ENCODE measurements at regions not wholly inside any gene's neighbourhood (a gene's known extent, or its start where the extent isn't known, plus 50 kb on each side); places are given as distances from the start of the nearest gene placed in this dataset.
"Not testable (repeated sequence)": the region's sequence is repeated elsewhere in the genome, so short reads cannot be mapped to it uniquely, and the experiment has no call there.

- no peak for DNase-seq
Measured at GRCh38 chr6:92362404-92362803, 1057.0 kb downstream of the EPHA7 start.

- no peak for DNase-seq
Measured at GRCh38 chr6:92361990-92362389, 1057.4 kb downstream of the EPHA7 start.

GRCh38 chr6:92354270-92354829 lies 1065.0 kb downstream of the EPHA7 start:
- no peak for DNase-seq

- DNase-seq = no peak
Measured at GRCh38 chr6:92352130-92352529, 1067.2 kb downstream of the EPHA7 start.

GRCh38 chr6:92341201-92341600 lies 1078.2 kb downstream of the EPHA7 start:
- DNase-seq = no peak

GRCh38 chr6:92339936-92340640 lies 1079.3 kb downstream of the EPHA7 start:
- DNase-seq = no peak

- DNase-seq = no peak
Measured at GRCh38 chr6:92337571-92337970, 1081.8 kb downstream of the EPHA7 start.

GRCh38 chr6:92329208-92329847 lies 1090.0 kb downstream of the EPHA7 start:
- DNase-seq = no peak

- no peak for DNase-seq
Measured at GRCh38 chr6:92315312-92315711, 1104.0 kb downstream of the EPHA7 start.

GRCh38 chr6:92297101-92297500 lies 1122.3 kb downstream of the EPHA7 start:
- no peak for DNase-seq

GRCh38 chr6:92292067-92292466 lies 1127.3 kb downstream of the EPHA7 start:
- no peak for DNase-seq

- DNase-seq = no peak
Measured at GRCh38 chr6:92289831-92290230, 1129.5 kb downstream of the EPHA7 start.

- no peak for DNase-seq
Measured at GRCh38 chr6:92281571-92282076, 1137.7 kb downstream of the EPHA7 start.

- DNase-seq = no peak
Measured at GRCh38 chr6:92275150-92275549, 1144.2 kb downstream of the EPHA7 start.

GRCh38 chr6:92274588-92274987 lies 1144.8 kb downstream of the EPHA7 start:
- no peak for DNase-seq

- no peak for DNase-seq
Measured at GRCh38 chr6:92273694-92274093, 1145.7 kb downstream of the EPHA7 start.

- DNase-seq = no peak
Measured at GRCh38 chr6:92271091-92271490, 1148.3 kb downstream of the EPHA7 start.

- no peak for DNase-seq
Measured at GRCh38 chr6:92270365-92270764, 1149.0 kb downstream of the EPHA7 start.

GRCh38 chr6:92267335-92267734 lies 1152.0 kb downstream of the EPHA7 start:
- no peak for DNase-seq

- no peak for DNase-seq
Measured at GRCh38 chr6:92263864-92264263, 1155.5 kb downstream of the EPHA7 start.

GRCh38 chr6:92259171-92259570 lies 1160.2 kb downstream of the EPHA7 start:
- DNase-seq = no peak

GRCh38 chr6:92243315-92243714 lies 1176.0 kb downstream of the EPHA7 start:
- no peak for DNase-seq

GRCh38 chr6:92231171-92231701 lies 1188.1 kb downstream of the EPHA7 start:
- no peak for DNase-seq

GRCh38 chr6:92219987-92220386 lies 1199.4 kb downstream of the EPHA7 start:
- DNase-seq = not testable (repeated sequence)
